A673 (cell line): ENCODE measurements at regions not wholly inside any gene's neighbourhood (a gene's known extent, or its start where the extent isn't known, plus 50 kb on each side); places are given as distances from the start of the nearest gene placed in this dataset.

Source experiments
- BruUV-seq: library from RNA; stranded (reverse); fragments of 400-500 nt; replicated peaks from 2 replicates; lab custom pipeline; 2021; lab: Mats Ljungman, UMichigan
- CTCF ChIA-PET: fragments of 300-600 bp; sonication (Branson Sonifier 250); formaldehyde crosslinking; loops from one replicate; lab custom pipeline; 2022; ENCODE audit warnings: antibody characterized with exemption; lab: Charles Lee
- POLR2A ChIA-PET: fragments of 300-600 bp; sonication (Branson Sonifier 250); formaldehyde crosslinking; loops from one replicate; lab custom pipeline; 2022; ENCODE audit warnings: antibody characterized with exemption; ENCODE audit not compliant: low non-redundant PET; lab: Charles Lee
- DNase-seq: peaks from one replicate; pipeline ENCODE4 v3.0.0-alpha.2; 2015; ENCODE audit warnings: low spot score
- H3K27ac ChIP-seq: fragments of 200-600 bp; sonication (generic); 2 replicates; pipeline ENCODE4 v1.5.1; 2016; ENCODE audit warnings: mixed run types, low read depth, mild to moderate bottlenecking, mixed read lengths, antibody characterized with exemption, low read length; ENCODE audit not compliant: poor library complexity, severe bottlenecking
- H3K27me3 ChIP-seq: fragments of 200-600 bp; sonication (generic); replicated peaks from 2 replicates; pipeline ENCODE4 v1.6.1; 2017; ENCODE audit warnings: mixed run types, low read depth, mild to moderate bottlenecking, mixed read lengths, antibody characterized with exemption, low read length; ENCODE audit not compliant: insufficient read depth, poor library complexity
- H3K36me3 ChIP-seq: fragments of 200-600 bp; sonication (generic); 2 replicates; pipeline ENCODE4 v1.6.1; 2016; ENCODE audit warnings: mixed run types, mild to moderate bottlenecking, mixed read lengths, antibody characterized with exemption, low read length; ENCODE audit not compliant: insufficient read depth, poor library complexity, severe bottlenecking
- H3K4me1 ChIP-seq: fragments of 200-600 bp; sonication (generic); 2 replicates; pipeline ENCODE4 v1.6.1; 2017; ENCODE audit warnings: mixed run types, mild to moderate bottlenecking, mixed read lengths, antibody characterized with exemption, low read length; ENCODE audit not compliant: insufficient read depth, poor library complexity, severe bottlenecking
- H3K4me3 ChIP-seq: fragments of 200-600 bp; sonication (generic); 2 replicates; pipeline ENCODE4 v1.5.1; 2016; ENCODE audit warnings: low read depth, mixed run types, mild to moderate bottlenecking, mixed read lengths, low read length; ENCODE audit not compliant: poor library complexity, severe bottlenecking
- H3K9me3 ChIP-seq: fragments of 200-600 bp; sonication (generic); 2 replicates; pipeline ENCODE4 v1.6.1; 2016; ENCODE audit warnings: mixed run types, low read depth, mild to moderate bottlenecking, mixed read lengths, antibody characterized with exemption, low read length; ENCODE audit not compliant: poor library complexity, severe bottlenecking
- CTCF ChIP-seq: fragments of 300-800, 200-600 bp; sonication (generic); conservative IDR thresholded peaks from 2 replicates; pipeline ENCODE4 v1.5.1; 2017; ENCODE audit warnings: low read depth, mild to moderate bottlenecking, antibody characterized with exemption, low read length, moderate library complexity, mixed read lengths
- EZH2 ChIP-seq: fragments of 200-600 bp; sonication (generic); IDR thresholded peaks from 2 replicates; pipeline ENCODE4 v1.6.1; 2017; ENCODE audit warnings: borderline replicate concordance, low read depth, mild to moderate bottlenecking, mixed read lengths, antibody characterized with exemption, low read length; ENCODE audit not compliant: poor library complexity, severe bottlenecking
- intact Hi-C: fragments of 100-400 bp; cut with micrococcal nuclease; formaldehyde crosslinking; loops from one replicate; pipeline ENCODE4 v1.10.0; 2022; ENCODE audit not compliant: unreplicated experiment

GRCh38 chr11:13183094-13183825 lies 94.3 kb upstream of the BMAL1 start:
- DNase-seq: peak; percentile 44
- Histone ChIP-seq H3K9me3 (peaks cover 2% of the 10 kb centered on the region), H3K27ac (no peak overlapping the region), H3K4me3 (peak overlapping the region; percentile 24), H3K36me3 (no peaks in the 10 kb centered on the region), H3K4me1 (no peaks in the 10 kb centered on the region), H3K27me3 (no peaks in the 10 kb centered on the region)
- ChIA-PET POLR2A (no interaction called here), CTCF (interaction anchor here (0.5 to 1.5 kb wide), 2 partner anchors 155 to 219 kb away, joined by 4 read pairs; no protein-coding TSS in a partner anchor)
- no TSS peak for BruUV-seq
- intact Hi-C loops: loop anchor here (1.0 to 5.0 kb wide), 4 partner anchors 54 to 284 kb away; no protein-coding TSS in a partner anchor
- TF ChIP-seq EZH2 (no peak), CTCF (peak; percentile 53)

- no peak overlapping the region for H3K4me3 ChIP-seq
- ChIA-PET POLR2A (no interaction called here), CTCF (interaction anchor here (1.5 kb wide), 1 partner anchor 220 kb away, joined by 4 read pairs; no protein-coding TSS in a partner anchor)
- no peaks in the 10 kb centered on the region for H3K4me1 ChIP-seq
- H3K9me3 ChIP-seq: peaks cover 6% of the 10 kb centered on the region
- intact Hi-C loops: loop anchor here (1.0 to 5.0 kb wide), 4 partner anchors 53 to 283 kb away; no protein-coding TSS in a partner anchor
- no peak for DNase-seq
- no peaks in the 10 kb centered on the region for H3K36me3 ChIP-seq
- no peak for TF ChIP-seq EZH2
- no TSS peak for BruUV-seq
- no peaks in the 10 kb centered on the region for H3K27me3 ChIP-seq
- H3K27ac ChIP-seq: no peak overlapping the region
These were observed 93.8 kb upstream of the BMAL1 start for GRCh38 chr11:13183826-13184196.

- ChIA-PET CTCF (interaction anchor here (1.5 kb wide), 1 partner anchor 220 kb away, joined by 4 read pairs; no protein-coding TSS in a partner anchor), POLR2A (no interaction called here)
- no peak for DNase-seq
- no TSS peak for BruUV-seq
- no peaks in the 10 kb centered on the region for H3K4me1 ChIP-seq
- TF ChIP-seq EZH2 (no peak), CTCF (no peak)
- H3K27ac ChIP-seq: no peak overlapping the region
- H3K27me3 ChIP-seq: no peaks in the 10 kb centered on the region
- intact Hi-C loops: loop anchor here (5.0 kb wide), 2 partner anchors 53 to 158 kb away; no protein-coding TSS in a partner anchor
- H3K4me3 ChIP-seq: no peak overlapping the region
- peaks cover 6% of the 10 kb centered on the region for H3K9me3 ChIP-seq
- H3K36me3 ChIP-seq: no peaks in the 10 kb centered on the region
These were observed 93.2 kb upstream of the BMAL1 start for GRCh38 chr11:13184295-13184794.
